AG10803 (cell line): ENCODE measurements at regions not wholly inside any gene's neighbourhood (a gene's known extent, or its start where the extent isn't known, plus 50 kb on each side); places are given as distances from the start of the nearest gene placed in this dataset.

ENCODE experiments used
- DNase-seq: peaks from one replicate; pipeline ENCODE4 v3.0.0; 2010; ENCODE audit warnings: low read depth
- H3K4me3 ChIP-seq: 2 replicates; pipeline ENCODE4 v1.5.1; 2011; ENCODE audit warnings: mild to moderate bottlenecking, low read length, control low read depth
- TF ChIP-seq, protein P1 (sequence below): conservative IDR thresholded peaks from 2 replicates; pipeline ENCODE4 v1.5.1; 2011; ENCODE audit warnings: mild to moderate bottlenecking, low read length, control low read depth, inconsistent platforms

DNA sequence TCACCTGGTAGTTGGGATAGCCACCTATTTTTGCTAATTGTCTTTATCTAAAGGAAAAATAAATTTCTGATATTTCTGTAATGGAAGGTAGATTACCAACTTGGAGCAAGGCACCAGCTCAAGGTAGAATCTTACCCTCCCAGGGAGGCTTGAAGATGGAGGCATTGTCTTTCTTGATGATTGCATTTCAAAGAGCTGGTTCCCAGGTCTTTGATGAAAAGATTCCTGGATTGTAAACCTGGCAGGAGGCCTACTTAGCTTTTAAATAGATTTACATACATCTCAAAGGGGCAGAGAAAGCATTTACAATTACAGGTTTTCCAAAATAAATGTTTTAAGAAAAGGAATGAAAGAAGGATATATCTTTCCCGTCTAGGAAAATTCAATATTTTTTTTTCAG, 729.2 kb downstream of the LRFN5 start:
- DNase-seq = no peak
- no peak overlapping the region for H3K4me3 ChIP-seq
- TF ChIP-seq, protein P1, sequence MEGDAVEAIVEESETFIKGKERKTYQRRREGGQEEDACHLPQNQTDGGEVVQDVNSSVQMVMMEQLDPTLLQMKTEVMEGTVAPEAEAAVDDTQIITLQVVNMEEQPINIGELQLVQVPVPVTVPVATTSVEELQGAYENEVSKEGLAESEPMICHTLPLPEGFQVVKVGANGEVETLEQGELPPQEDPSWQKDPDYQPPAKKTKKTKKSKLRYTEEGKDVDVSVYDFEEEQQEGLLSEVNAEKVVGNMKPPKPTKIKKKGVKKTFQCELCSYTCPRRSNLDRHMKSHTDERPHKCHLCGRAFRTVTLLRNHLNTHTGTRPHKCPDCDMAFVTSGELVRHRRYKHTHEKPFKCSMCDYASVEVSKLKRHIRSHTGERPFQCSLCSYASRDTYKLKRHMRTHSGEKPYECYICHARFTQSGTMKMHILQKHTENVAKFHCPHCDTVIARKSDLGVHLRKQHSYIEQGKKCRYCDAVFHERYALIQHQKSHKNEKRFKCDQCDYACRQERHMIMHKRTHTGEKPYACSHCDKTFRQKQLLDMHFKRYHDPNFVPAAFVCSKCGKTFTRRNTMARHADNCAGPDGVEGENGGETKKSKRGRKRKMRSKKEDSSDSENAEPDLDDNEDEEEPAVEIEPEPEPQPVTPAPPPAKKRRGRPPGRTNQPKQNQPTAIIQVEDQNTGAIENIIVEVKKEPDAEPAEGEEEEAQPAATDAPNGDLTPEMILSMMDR = no peak

DNA sequence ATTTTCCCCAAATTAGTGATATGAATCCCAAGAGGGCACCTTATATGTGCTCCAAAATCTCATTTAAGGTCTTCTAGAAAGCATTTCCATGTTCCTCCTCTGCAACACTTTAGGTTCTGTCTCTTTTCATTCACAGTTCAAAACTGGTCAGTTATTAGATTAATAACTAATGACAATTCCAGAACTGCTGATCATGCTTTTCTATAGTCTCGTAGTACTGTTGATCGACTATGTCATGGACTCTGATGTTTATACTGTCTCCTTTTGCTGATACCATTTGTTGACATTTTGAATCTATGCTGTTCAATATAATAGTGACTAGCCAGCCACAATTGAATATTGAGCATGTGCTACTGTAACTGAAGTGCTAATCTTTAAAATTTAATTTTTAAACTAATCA, 728.3 kb downstream of the LRFN5 start:
- H3K4me3 ChIP-seq = no peak overlapping the region
- no peak for DNase-seq
- TF ChIP-seq, protein P1 = no peak

DNA sequence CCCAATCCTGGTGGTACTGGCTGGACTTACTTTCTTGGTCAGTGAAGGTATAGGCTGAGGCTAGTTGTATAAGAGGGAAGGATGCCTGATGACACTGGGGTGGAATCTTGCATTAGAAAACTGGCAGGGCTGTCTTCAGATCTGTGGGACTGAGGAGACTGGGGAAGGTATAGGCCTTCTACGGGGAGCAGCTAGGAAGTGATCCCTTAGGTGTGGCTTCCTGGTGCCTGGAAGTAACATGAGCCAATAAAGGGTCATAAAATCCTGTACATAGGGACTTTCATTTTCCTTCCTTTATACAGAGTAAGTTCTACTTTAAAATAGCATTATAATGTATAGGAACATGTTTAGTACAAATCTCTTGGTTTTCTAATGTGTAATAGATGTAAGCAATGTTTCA, 716.8 kb downstream of the LRFN5 start:
- H3K4me3 ChIP-seq = no peak overlapping the region
- TF ChIP-seq, protein P1 = no peak
- DNase-seq = no peak

DNA sequence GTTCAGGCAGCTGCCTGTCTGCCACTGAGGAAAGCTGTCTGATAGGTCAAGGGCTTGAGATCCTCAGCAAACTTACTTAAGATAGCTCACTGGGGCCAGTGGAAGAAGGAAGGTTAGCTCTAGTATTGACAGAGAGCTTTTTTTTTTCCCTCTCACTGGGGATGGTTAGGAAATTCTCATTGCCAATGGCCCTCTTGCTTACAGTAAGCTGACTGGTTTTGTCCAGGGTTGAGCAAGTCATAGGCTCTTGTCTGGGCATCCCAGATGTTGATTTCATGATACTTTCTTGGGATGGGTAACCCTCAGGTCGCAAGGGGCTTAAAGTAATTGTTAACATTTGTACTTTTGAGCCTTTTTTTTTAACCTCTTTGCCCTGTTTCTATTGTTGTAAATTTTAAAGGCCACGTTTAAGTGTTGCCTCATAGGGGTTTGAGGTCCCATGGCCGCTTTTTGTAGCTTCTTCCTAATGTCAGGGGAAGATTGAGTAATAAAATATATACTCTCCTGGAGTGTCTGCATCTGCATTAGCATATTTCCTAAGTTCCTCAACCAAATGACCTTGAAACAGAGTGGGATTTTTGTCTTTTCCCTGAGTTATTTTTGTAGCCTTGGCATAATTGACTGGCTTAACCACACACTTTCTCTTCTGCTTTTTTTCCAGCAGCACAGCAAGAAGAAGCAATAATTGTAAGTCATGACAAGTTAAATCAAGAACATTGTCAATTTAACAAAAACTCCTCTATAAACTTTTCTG, 716.0 kb downstream of the LRFN5 start:
- H3K4me3 ChIP-seq = no peak overlapping the region
- TF ChIP-seq, protein P1 = no peak
- no peak for DNase-seq

DNA sequence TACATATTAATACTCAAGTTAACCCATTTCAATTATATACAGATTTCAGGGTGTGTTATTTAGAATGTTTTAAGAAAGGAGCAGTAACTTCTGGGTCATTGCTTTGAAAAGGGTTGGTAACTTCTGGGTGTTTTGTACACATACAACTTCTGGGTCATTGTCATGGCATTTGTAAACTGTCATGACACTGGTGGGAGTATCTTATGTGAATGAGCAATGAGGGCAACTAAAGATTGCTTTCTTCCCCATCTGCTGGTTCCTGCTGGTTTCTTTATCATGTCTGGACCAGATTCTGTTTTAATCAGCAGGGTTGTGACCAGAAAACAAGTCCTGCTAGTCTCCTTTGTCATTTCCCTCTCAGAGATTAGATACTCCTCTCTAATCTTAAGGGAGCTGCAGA, 713.3 kb downstream of the LRFN5 start:
- no peak for DNase-seq
- H3K4me3 ChIP-seq = no peak overlapping the region
- TF ChIP-seq, protein P1 = no peak

DNA sequence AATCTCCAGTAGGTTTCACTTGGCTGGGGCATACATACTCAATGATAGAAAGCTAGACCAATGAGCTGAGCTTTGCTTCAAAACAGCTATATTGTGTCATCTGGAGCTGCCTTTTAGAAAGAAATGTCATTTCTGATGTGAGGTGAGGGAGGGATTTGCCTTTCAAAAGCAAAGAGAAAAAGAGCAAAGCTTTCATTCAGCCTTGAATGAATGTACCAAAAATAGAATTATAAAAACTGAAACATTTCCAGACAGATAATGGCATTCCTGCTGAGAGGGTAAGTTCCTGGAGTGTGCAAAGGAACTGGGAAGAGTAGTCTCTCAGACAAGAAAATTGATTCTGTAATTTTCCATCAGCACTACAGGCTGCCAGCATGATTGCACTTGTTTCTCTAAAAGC, 710.0 kb downstream of the LRFN5 start:
- DNase-seq = no peak
- no peak overlapping the region for H3K4me3 ChIP-seq
- TF ChIP-seq, protein P1 = no peak

DNA sequence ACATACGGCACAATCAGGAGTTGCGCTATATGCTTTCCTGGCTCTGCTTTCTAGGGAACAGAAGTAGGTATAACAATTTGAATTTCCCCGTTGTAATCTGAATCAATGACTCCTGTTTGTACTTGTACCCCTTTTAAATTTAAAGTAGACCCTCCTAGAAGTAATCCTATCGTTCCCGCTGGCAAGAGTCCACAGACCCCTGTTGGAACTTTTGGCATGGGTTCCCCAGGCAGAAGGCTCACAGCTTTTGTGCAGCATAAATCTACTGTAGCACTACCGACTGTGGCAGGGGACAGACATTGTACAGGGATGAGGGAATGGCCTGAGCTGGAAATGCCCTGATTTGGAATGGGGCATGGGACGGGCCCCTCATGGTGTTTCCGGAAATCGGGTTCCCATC, 705.2 kb downstream of the LRFN5 start:
- DNase-seq = no peak
- no peak overlapping the region for H3K4me3 ChIP-seq
- TF ChIP-seq, protein P1 = no peak
